Esophagus muscularis mucosa (tissue), 3 donors: ENCODE measurements at regions not wholly inside any gene's neighbourhood (a gene's known extent, or its start where the extent isn't known, plus 50 kb on each side); places are given as distances from the start of the nearest gene placed in this dataset.

Source experiments
- POLR2A ChIP-seq: fragments of 450-650 bp; IDR thresholded peaks from one replicate; pipeline ENCODE4 v1.6.1; 2017; ENCODE audit warnings: antibody characterized with exemption, moderate library complexity, mild to moderate bottlenecking, low read depth
- TF ChIP-seq, protein P1 (sequence below), 3 experiments: fragments of 200-600 bp in 2 of 3; fragments of 450-650 bp in 1 of 3; sonication (generic) in 2 of 3; IDR thresholded peaks; one replicate each; pipeline ENCODE4 v1.5.1; 2017 to 2019; ENCODE audit warnings: antibody characterized with exemption in 3 of 3, mild to moderate bottlenecking in 2 of 3, moderate library complexity in 1 of 3

DNA sequence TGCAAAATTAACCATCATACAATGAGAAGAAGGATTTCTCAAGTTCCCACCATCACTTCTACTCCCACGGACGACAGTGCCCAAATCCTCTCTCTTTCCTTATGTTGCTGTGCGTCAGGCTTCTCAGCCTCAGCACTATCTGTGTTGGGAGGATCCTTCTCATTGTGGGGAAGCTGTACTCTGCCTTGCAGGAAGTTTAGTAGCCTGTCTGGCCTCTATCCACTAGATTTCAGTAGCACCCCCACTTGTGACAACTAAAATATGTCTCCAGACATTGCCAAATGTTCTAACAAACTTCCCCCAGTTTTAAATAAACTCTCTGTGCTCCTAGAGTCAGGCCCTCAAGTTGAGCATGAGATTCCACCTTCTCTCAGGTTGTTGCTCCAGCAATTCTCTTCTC, 545.9 kb upstream of the ZFP42 start:
- TF ChIP-seq, protein P1, sequence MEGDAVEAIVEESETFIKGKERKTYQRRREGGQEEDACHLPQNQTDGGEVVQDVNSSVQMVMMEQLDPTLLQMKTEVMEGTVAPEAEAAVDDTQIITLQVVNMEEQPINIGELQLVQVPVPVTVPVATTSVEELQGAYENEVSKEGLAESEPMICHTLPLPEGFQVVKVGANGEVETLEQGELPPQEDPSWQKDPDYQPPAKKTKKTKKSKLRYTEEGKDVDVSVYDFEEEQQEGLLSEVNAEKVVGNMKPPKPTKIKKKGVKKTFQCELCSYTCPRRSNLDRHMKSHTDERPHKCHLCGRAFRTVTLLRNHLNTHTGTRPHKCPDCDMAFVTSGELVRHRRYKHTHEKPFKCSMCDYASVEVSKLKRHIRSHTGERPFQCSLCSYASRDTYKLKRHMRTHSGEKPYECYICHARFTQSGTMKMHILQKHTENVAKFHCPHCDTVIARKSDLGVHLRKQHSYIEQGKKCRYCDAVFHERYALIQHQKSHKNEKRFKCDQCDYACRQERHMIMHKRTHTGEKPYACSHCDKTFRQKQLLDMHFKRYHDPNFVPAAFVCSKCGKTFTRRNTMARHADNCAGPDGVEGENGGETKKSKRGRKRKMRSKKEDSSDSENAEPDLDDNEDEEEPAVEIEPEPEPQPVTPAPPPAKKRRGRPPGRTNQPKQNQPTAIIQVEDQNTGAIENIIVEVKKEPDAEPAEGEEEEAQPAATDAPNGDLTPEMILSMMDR (IDR thresholded peaks at IDR 0.05): no peak
- no peak for TF ChIP-seq POLR2A
